A673 (cell line): ENCODE measurements at regions not wholly inside any gene's neighbourhood (a gene's known extent, or its start where the extent isn't known, plus 50 kb on each side); places are given as distances from the start of the nearest gene placed in this dataset.

Experiments used
- EZH2 ChIP-seq: fragments of 200-600 bp; sonication (generic); IDR thresholded peaks from 2 replicates; pipeline ENCODE4 v1.6.1; 2017; ENCODE audit warnings: borderline replicate concordance, low read depth, mild to moderate bottlenecking, mixed read lengths, antibody characterized with exemption, low read length; ENCODE audit not compliant: poor library complexity, severe bottlenecking
- TF ChIP-seq, protein P1 (sequence below): fragments of 300-800, 200-600 bp; sonication (generic); conservative IDR thresholded peaks from 2 replicates; pipeline ENCODE4 v1.5.1; 2017; ENCODE audit warnings: low read depth, mild to moderate bottlenecking, antibody characterized with exemption, low read length, moderate library complexity, mixed read lengths

DNA sequence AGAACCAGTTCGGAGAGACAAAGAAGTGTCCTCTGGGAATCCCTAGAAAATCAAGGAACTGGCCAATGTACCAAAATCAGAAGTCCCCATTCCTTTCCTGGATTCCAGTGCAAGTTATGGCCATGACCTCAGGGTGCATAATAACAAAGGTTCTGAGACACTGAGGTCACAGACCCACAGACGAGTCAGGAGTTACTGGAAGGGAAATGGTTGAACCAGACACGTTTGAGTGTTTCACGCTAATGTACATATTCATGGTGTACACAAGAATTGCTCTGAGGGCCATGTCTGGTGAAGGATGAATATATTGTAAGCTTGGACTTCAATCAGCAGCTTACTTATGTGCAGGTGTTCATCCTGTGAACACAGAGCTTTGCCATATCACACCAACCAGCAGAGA is 58.6 kb upstream of the KLHL29 start:
- TF ChIP-seq, protein P1, sequence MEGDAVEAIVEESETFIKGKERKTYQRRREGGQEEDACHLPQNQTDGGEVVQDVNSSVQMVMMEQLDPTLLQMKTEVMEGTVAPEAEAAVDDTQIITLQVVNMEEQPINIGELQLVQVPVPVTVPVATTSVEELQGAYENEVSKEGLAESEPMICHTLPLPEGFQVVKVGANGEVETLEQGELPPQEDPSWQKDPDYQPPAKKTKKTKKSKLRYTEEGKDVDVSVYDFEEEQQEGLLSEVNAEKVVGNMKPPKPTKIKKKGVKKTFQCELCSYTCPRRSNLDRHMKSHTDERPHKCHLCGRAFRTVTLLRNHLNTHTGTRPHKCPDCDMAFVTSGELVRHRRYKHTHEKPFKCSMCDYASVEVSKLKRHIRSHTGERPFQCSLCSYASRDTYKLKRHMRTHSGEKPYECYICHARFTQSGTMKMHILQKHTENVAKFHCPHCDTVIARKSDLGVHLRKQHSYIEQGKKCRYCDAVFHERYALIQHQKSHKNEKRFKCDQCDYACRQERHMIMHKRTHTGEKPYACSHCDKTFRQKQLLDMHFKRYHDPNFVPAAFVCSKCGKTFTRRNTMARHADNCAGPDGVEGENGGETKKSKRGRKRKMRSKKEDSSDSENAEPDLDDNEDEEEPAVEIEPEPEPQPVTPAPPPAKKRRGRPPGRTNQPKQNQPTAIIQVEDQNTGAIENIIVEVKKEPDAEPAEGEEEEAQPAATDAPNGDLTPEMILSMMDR, result no peak
- no peak for TF ChIP-seq EZH2
